Liver (tissue), 3 donors: ENCODE measurements at regions not wholly inside any gene's neighbourhood (a gene's known extent, or its start where the extent isn't known, plus 50 kb on each side); places are given as distances from the start of the nearest gene placed in this dataset.

ENCODE experiments used
- JUND ChIP-seq, 2 donors: IDR thresholded peaks; 2 replicates each; pipeline ENCODE4 v1.6.1; 2016; ENCODE audit warnings: antibody characterized with exemption in 2 of 2
- RAD21 ChIP-seq, 2 donors: IDR thresholded peaks; 2 replicates each; pipeline ENCODE4 v1.6.1; 2016; ENCODE audit warnings: antibody characterized with exemption in 2 of 2, mild to moderate bottlenecking in 2 of 2
- YY1 ChIP-seq: IDR thresholded peaks from 2 replicates; pipeline ENCODE4 v1.6.1; 2016; ENCODE audit warnings: antibody characterized with exemption, mild to moderate bottlenecking
- TF ChIP-seq, protein P1 (sequence below): fragments of 150-350 bp; IDR thresholded peaks from 2 replicates; pipeline ENCODE4 v1.5.1; 2017; ENCODE audit warnings: improper control_type of control experiment, low read depth, low read length; ENCODE audit not compliant: missing input control
- TF ChIP-seq, protein P2 (sequence below): IDR thresholded peaks from 2 replicates; pipeline ENCODE4 v1.6.1; 2016; ENCODE audit warnings: antibody characterized with exemption
- TF ChIP-seq, protein P3 (sequence below): IDR thresholded peaks from 2 replicates; pipeline ENCODE4 v1.6.1; 2016; ENCODE audit warnings: antibody characterized with exemption
- donor health status: healthy.
- donor health status: healthy.

DNA sequence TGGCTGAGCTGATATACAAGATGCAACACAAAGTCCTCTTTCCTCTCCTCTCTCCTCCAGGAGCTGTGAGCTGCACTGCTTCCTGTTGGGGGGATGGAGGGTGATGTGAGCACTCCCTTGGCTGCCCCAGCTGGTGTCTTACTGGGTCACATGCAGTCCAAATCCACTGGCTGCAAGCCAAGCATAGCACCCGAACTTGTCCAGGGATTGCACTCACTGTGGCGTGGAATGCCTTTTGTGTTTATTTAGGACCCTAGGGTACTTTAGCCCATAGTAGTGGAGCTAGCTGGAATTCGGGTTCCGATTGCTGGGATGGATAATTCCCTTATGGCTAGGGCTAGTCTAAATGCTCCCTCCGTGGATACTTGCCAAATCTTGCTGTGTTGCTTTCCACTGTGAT lies 424.9 kb upstream of the SYT1 start:
- TF ChIP-seq, protein P1, sequence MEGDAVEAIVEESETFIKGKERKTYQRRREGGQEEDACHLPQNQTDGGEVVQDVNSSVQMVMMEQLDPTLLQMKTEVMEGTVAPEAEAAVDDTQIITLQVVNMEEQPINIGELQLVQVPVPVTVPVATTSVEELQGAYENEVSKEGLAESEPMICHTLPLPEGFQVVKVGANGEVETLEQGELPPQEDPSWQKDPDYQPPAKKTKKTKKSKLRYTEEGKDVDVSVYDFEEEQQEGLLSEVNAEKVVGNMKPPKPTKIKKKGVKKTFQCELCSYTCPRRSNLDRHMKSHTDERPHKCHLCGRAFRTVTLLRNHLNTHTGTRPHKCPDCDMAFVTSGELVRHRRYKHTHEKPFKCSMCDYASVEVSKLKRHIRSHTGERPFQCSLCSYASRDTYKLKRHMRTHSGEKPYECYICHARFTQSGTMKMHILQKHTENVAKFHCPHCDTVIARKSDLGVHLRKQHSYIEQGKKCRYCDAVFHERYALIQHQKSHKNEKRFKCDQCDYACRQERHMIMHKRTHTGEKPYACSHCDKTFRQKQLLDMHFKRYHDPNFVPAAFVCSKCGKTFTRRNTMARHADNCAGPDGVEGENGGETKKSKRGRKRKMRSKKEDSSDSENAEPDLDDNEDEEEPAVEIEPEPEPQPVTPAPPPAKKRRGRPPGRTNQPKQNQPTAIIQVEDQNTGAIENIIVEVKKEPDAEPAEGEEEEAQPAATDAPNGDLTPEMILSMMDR = no peak
- TF ChIP-seq YY1 (no peak), RAD21 (IDR thresholded peaks at IDR 0.05) (no peak), JUND (IDR thresholded peaks at IDR 0.05) (no peak)
- TF ChIP-seq, protein P2, sequence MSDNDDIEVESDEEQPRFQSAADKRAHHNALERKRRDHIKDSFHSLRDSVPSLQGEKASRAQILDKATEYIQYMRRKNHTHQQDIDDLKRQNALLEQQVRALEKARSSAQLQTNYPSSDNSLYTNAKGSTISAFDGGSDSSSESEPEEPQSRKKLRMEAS = no peak
- TF ChIP-seq, protein P3, sequence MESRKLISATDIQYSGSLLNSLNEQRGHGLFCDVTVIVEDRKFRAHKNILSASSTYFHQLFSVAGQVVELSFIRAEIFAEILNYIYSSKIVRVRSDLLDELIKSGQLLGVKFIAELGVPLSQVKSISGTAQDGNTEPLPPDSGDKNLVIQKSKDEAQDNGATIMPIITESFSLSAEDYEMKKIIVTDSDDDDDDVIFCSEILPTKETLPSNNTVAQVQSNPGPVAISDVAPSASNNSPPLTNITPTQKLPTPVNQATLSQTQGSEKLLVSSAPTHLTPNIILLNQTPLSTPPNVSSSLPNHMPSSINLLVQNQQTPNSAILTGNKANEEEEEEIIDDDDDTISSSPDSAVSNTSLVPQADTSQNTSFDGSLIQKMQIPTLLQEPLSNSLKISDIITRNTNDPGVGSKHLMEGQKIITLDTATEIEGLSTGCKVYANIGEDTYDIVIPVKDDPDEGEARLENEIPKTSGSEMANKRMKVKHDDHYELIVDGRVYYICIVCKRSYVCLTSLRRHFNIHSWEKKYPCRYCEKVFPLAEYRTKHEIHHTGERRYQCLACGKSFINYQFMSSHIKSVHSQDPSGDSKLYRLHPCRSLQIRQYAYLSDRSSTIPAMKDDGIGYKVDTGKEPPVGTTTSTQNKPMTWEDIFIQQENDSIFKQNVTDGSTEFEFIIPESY = no peak
